ENCODE measurements at regions not wholly inside any gene's neighbourhood (a gene's known extent, or its start where the extent isn't known, plus 50 kb on each side); places are given as distances from the start of the nearest gene placed in this dataset.

- H3K9me3 Mint-ChIP-seq (ENCODE audit: low read depth): peaks cover 25% of the 10 kb centered on the region
- no peaks in the 10 kb centered on the region for H3K27me3 Mint-ChIP-seq (ENCODE audit: low read depth)
- no peak overlapping the region for H3K27ac Mint-ChIP-seq (ENCODE audit: unreplicated experiment)
- H3K4me1 Mint-ChIP-seq (ENCODE audit: low read depth): no peaks in the 10 kb centered on the region
- no peak for DNase-seq (ENCODE audit: low spot score)
- no peak for TF ChIP-seq CTCF (IDR thresholded peaks at IDR 0.05)
- H3K4me3 Mint-ChIP-seq (ENCODE audit: unreplicated experiment): no peak overlapping the region
- H3K36me3 Mint-ChIP-seq (ENCODE audit: low read depth): no peaks in the 10 kb centered on the region
Observed at GRCh38 chr2:34549710-34550345, 950.7 kb upstream of the FAM98A start.

DNA sequence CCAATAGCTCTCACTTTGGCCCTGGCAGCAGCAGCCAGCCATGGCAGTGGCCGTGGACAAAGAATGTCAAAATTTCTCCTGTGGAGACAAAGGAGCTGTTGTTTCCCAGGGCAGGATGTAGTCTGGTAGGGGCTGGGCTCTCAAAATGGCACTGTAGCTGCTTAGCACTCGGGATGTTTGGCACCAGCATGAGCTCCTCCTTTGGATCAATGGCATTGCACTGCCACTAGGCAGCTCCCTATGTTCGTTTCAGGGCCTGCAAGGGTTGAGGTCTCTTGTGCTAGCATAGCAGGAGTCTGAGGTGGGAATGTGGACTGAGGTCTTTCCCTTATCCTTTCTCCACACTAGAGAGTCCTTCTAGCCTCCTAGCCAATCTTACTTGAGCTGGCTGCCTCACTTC lies 948.8 kb upstream of the FAM98A start:
- Mint-ChIP-seq H3K27ac (ENCODE audit: unreplicated experiment) (no peak overlapping the region), H3K4me3 (ENCODE audit: unreplicated experiment) (no peak overlapping the region), H3K36me3 (ENCODE audit: low read depth) (no peaks in the 10 kb centered on the region), H3K4me1 (ENCODE audit: low read depth) (no peaks in the 10 kb centered on the region), H3K9me3 (ENCODE audit: low read depth) (peaks cover 21% of the 10 kb centered on the region), H3K27me3 (ENCODE audit: low read depth) (no peaks in the 10 kb centered on the region)
- DNase-seq (ENCODE audit: low spot score): no peak
- no peak for TF ChIP-seq CTCF (IDR thresholded peaks at IDR 0.05)

DNA sequence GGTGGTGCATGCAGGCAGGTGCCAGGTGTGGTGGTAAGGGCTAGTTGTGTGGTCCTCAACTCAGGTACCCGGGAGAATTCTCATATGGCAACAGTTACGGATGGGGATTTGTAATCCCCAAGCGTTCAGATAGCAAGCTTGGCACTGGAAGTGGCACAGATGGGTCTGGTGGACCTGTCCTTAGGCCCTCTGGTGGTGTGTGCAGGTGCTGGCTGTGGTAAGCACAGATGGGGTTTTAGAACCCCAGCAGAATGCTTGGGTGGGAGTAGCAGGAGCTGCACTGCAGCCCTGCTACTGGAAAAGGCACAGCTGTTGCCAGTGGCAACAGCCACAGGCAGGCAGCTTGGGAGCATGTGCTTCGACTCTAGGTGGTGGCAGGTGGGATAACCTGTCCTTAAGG lies 948.2 kb upstream of the FAM98A start:
- no peak for DNase-seq (ENCODE audit: low spot score)
- TF ChIP-seq CTCF (IDR thresholded peaks at IDR 0.05): no peak
- Mint-ChIP-seq H3K4me1 (ENCODE audit: low read depth) (no peaks in the 10 kb centered on the region), H3K36me3 (ENCODE audit: low read depth) (no peaks in the 10 kb centered on the region), H3K27me3 (ENCODE audit: low read depth) (no peaks in the 10 kb centered on the region), H3K4me3 (ENCODE audit: unreplicated experiment) (no peak overlapping the region), H3K9me3 (ENCODE audit: low read depth) (peaks cover 25% of the 10 kb centered on the region), H3K27ac (ENCODE audit: unreplicated experiment) (no peak overlapping the region)

GRCh38 chr2:34545486-34546136 lies 946.5 kb upstream of the FAM98A start:
- Mint-ChIP-seq H3K4me1 (ENCODE audit: low read depth) (no peaks in the 10 kb centered on the region), H3K4me3 (ENCODE audit: unreplicated experiment) (no peak overlapping the region), H3K9me3 (ENCODE audit: low read depth) (peaks cover 29% of the 10 kb centered on the region), H3K36me3 (ENCODE audit: low read depth) (no peaks in the 10 kb centered on the region), H3K27ac (ENCODE audit: unreplicated experiment) (no peak overlapping the region), H3K27me3 (ENCODE audit: low read depth) (no peaks in the 10 kb centered on the region)
- DNase-seq (ENCODE audit: low spot score): no peak
- TF ChIP-seq CTCF (IDR thresholded peaks at IDR 0.05): no peak

DNA sequence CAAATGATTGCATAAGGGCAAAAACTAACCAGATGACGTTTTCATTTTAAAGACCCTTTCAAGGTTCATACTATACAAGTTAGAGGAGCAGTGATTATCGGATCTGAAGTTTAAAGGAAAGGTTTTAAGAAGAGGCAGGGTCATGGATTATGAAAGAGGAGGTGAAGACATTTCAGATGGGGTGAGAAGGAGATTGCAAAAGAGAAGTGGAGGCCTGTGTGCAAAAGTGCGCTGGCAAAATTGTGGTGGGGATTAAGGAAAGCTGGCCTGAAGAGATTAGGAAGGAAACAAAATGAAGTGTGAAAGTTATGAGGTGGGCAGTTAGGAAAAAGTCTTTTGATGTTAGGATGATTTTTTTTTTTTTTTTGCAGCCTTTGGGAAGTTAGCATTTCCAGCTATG lies 935.7 kb upstream of the FAM98A start:
- Mint-ChIP-seq H3K27me3 (ENCODE audit: low read depth) (no peaks in the 10 kb centered on the region), H3K9me3 (ENCODE audit: low read depth) (peaks cover 17% of the 10 kb centered on the region), H3K4me1 (ENCODE audit: low read depth) (no peaks in the 10 kb centered on the region), H3K27ac (ENCODE audit: unreplicated experiment) (no peak overlapping the region), H3K4me3 (ENCODE audit: unreplicated experiment) (no peak overlapping the region), H3K36me3 (ENCODE audit: low read depth) (no peaks in the 10 kb centered on the region)
- no peak for DNase-seq (ENCODE audit: low spot score)
- TF ChIP-seq CTCF (IDR thresholded peaks at IDR 0.05): no peak
